SK-N-SH treated with all-trans-retinoic acid at 6 μM for 48 hours (cell line): ENCODE measurements at regions not wholly inside any gene's neighbourhood (a gene's known extent, or its start where the extent isn't known, plus 50 kb on each side); places are given as distances from the start of the nearest gene placed in this dataset.

ENCODE experiments used
- ISL1 ChIP-seq: fragments of 250-450 bp; sonication (Bioruptor Pico); IDR thresholded peaks from 2 replicates; pipeline ENCODE4 v2.1.2; 2022; ENCODE audit warnings: mild to moderate bottlenecking, moderate library complexity
- PPARA ChIP-seq: fragments of 250-450 bp; sonication (Bioruptor Pico); IDR thresholded peaks from 2 replicates; pipeline ENCODE4 v1.5.0; 2020; ENCODE audit warnings: mild to moderate bottlenecking, borderline replicate concordance
- RARB ChIP-seq: fragments of 250-450 bp; sonication (Bioruptor Pico); IDR thresholded peaks from 2 replicates; pipeline ENCODE4 v1.8.0; 2021; ENCODE audit warnings: mild to moderate bottlenecking, moderate library complexity
- ZFP3 ChIP-seq: fragments of 250-450 bp; sonication (Bioruptor Pico); IDR thresholded peaks from 2 replicates; pipeline ENCODE4 v1.5.0; 2020; ENCODE audit warnings: mild to moderate bottlenecking, moderate library complexity
- ZNF565 ChIP-seq: fragments of 450-650 bp; formaldehyde crosslinking; conservative IDR thresholded peaks from 2 replicates; pipeline ENCODE4 v1.5.0; 2020; ENCODE audit warnings: low read depth, mild to moderate bottlenecking, moderate library complexity
- TF ChIP-seq, protein P1 (sequence below): fragments of 250-450 bp; sonication (Bioruptor Pico); IDR thresholded peaks from 2 replicates; pipeline ENCODE4 v1.5.1; 2020; ENCODE audit warnings: low read depth, mild to moderate bottlenecking, moderate library complexity

DNA sequence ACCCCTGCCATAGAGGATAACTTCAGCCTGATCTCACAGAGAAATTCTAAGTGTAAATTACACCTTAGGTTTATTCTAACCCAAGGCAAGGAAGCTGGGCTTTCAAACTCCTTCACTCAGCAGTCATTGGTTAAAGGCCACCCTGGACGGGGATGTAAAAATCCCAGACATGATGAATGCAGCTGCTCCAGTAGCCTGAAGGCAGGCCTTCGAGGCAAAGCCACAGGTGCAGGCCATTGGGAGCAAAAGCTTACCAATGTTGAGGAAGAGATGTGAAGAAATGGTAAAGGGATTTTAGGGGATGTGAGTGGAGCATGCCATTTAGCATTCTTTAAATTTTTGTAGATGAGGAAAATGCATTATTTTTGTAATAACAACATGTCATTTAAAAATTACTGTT lies 514.4 kb downstream of the XYLT1 start:
- TF ChIP-seq PPARA (no peak), RARB (CRISPR knock-in tag) (no peak), ZFP3 (CRISPR knock-in tag) (no peak), ZNF565 (CRISPR knock-in tag) (no peak), ISL1 (CRISPR knock-in tag) (no peak)
- TF ChIP-seq, protein P1, sequence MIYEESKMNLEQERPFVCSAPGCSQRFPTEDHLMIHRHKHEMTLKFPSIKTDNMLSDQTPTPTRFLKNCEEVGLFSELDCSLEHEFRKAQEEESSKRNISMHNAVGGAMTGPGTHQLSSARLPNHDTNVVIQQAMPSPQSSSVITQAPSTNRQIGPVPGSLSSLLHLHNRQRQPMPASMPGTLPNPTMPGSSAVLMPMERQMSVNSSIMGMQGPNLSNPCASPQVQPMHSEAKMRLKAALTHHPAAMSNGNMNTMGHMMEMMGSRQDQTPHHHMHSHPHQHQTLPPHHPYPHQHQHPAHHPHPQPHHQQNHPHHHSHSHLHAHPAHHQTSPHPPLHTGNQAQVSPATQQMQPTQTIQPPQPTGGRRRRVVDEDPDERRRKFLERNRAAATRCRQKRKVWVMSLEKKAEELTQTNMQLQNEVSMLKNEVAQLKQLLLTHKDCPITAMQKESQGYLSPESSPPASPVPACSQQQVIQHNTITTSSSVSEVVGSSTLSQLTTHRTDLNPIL (CRISPR knock-in tag): no peak
